OCI-LY7 (cell line): ENCODE measurements at regions not wholly inside any gene's neighbourhood (a gene's known extent, or its start where the extent isn't known, plus 50 kb on each side); places are given as distances from the start of the nearest gene placed in this dataset.

Experiments
- BruUV-seq: library from RNA; stranded (reverse); fragments of 400-500 nt; replicated peaks from 2 replicates; lab custom pipeline; 2021; lab: Mats Ljungman, UMichigan
- CTCF ChIA-PET: fragments of 300-600 bp; sonication (Branson Sonifier 250); formaldehyde crosslinking; loops from one replicate; lab custom pipeline; 2022; ENCODE audit warnings: antibody characterized with exemption; ENCODE audit not compliant: unreplicated experiment; lab: Charles Lee
- POLR2A ChIA-PET: fragments of 300-600 bp; sonication (Branson Sonifier 250); formaldehyde crosslinking; loops from one replicate; lab custom pipeline; 2022; ENCODE audit warnings: antibody characterized with exemption; lab: Charles Lee
- DNase-seq: peaks from one replicate; pipeline ENCODE4 v3.0.0-alpha.2; 2015; ENCODE audit warnings: low spot score
- H2AFZ ChIP-seq: fragments of 200-600 bp; sonication (generic), shearing (Covaris generic); 2 replicates; pipeline ENCODE4 v1.6.1; 2014; ENCODE audit warnings: mild to moderate bottlenecking, antibody characterized with exemption, low read length, moderate library complexity
- H3K27ac ChIP-seq: fragments of 200-600 bp; sonication (generic); 2 replicates; pipeline ENCODE4 v1.5.1; 2014; ENCODE audit warnings: mixed run types, low read depth, mild to moderate bottlenecking, moderate library complexity, low read length, inconsistent platforms; ENCODE audit not compliant: poor library complexity, severe bottlenecking
- H3K36me3 ChIP-seq: fragments of 200-600 bp; sonication (generic); 2 replicates; pipeline ENCODE4 v1.6.1; 2014; ENCODE audit warnings: mild to moderate bottlenecking, antibody characterized with exemption, low read length, moderate library complexity, mixed read lengths; ENCODE audit not compliant: insufficient read depth
- H3K4me1 ChIP-seq: fragments of 200-600 bp; sonication (generic); 2 replicates; pipeline ENCODE4 v1.5.1; 2014; ENCODE audit warnings: mild to moderate bottlenecking, low read length; ENCODE audit not compliant: insufficient read depth, poor library complexity, severe bottlenecking
- H3K4me2 ChIP-seq: fragments of 200-600 bp; sonication (generic); 2 replicates; pipeline ENCODE4 v1.6.1; 2014; ENCODE audit warnings: mild to moderate bottlenecking, low read length
- H3K4me3 ChIP-seq: fragments of 200-600 bp; sonication (generic); 2 replicates; pipeline ENCODE4 v1.5.1; 2014; ENCODE audit warnings: mild to moderate bottlenecking, low read depth, low read length; ENCODE audit not compliant: poor library complexity, severe bottlenecking
- H3K79me2 ChIP-seq: fragments of 200-600 bp; sonication (generic); 2 replicates; pipeline ENCODE4 v1.6.1; 2016; ENCODE audit warnings: low read depth, mild to moderate bottlenecking, low read length, moderate library complexity, mixed read lengths; ENCODE audit not compliant: insufficient read depth
- H3K9me2 ChIP-seq: fragments of 200-600 bp; sonication (generic); 2 replicates; pipeline ENCODE4 v1.6.1; 2016; ENCODE audit warnings: mild to moderate bottlenecking, low read length, mixed read lengths; ENCODE audit not compliant: insufficient read depth
- H3K9me3 ChIP-seq: fragments of 200-600 bp; sonication (generic); 2 replicates; pipeline ENCODE4 v1.6.1; 2014; ENCODE audit warnings: mild to moderate bottlenecking, mixed run types, low read length, mixed read lengths
- H4K20me1 ChIP-seq: fragments of 200-600 bp; sonication (generic); 2 replicates; pipeline ENCODE4 v1.6.1; 2014; ENCODE audit warnings: mild to moderate bottlenecking, antibody characterized with exemption, low read length, moderate library complexity, mixed read lengths; ENCODE audit not compliant: insufficient read depth
- EZH2phosphoT487 ChIP-seq: fragments of 200-600 bp; sonication (generic); IDR thresholded peaks from 2 replicates; pipeline ENCODE4 v1.6.1; 2018; ENCODE audit warnings: low read depth, borderline replicate concordance, mild to moderate bottlenecking, mixed run types, antibody characterized with exemption, low read length, moderate library complexity, mixed read lengths
- intact Hi-C: fragments of 100-400 bp; cut with micrococcal nuclease; formaldehyde crosslinking; loops from one replicate; pipeline ENCODE4 v1.10.0; 2022; ENCODE audit not compliant: unreplicated experiment
- TF ChIP-seq, protein P1 (sequence below): fragments of 200-600 bp; sonication (generic); conservative IDR thresholded peaks from 2 replicates; pipeline ENCODE4 v1.5.1; 2014; ENCODE audit warnings: mild to moderate bottlenecking, antibody characterized with exemption, low read length, moderate library complexity, mixed read lengths

DNA sequence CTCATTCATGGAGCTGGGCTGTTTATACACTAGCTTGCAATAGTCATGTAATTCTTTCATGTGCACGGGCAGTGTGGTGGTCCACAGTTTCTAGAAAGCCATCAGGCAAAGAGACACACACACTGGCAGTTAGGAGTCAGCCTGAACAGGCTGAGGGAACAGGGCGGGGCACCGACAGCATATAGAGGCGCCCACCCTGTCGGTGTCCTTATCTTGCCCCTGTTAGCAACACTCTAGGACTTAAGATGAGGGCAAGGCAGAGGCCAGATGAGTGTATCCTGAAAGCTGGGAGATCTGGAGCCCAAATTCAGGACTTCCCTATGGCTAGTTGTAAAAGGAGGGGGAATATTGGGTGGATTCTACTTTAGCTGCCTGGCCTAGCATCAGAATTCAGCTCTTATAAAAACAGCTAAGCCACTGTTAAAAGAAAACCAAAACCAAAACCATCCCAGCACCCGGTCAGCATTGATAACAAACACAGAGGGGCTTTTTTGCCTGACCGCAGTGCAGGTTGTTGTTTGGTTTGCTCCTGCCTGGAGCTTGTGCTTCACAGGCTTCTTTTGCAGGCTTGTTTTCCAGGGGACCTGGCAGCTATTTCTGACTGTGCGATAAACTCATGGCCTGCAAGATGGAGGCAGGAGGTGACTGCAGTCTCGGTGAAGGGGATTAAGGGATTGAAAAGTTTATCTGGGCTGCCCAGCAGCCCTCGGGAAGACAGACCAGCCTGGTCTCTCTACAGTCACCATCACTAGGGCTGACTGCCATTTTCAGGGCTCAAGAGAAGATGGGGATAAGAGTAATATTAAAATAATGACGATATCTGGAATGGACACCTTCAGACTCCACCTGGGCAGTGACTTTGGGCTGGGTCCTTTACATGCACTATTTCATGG, 638.9 kb downstream of the MID1IP1 start:
- POLR2A ChIA-PET = no interaction called here
- Histone ChIP-seq H3K4me2 (no peak overlapping the region), H3K79me2 (no peaks in the 10 kb centered on the region), H3K4me1 (no peaks in the 10 kb centered on the region), H3K36me3 (no peaks in the 10 kb centered on the region), H3K4me3 (no peak overlapping the region), H3K9me2 (no peaks in the 10 kb centered on the region), H3K27ac (no peak overlapping the region), H2AFZ (no peak overlapping the region), H4K20me1 (no peaks in the 10 kb centered on the region), H3K9me3 (no peaks in the 10 kb centered on the region)
- intact Hi-C loops = loop anchor here (10.0 kb wide), 1 partner anchor 175 kb away; no protein-coding TSS in a partner anchor
- CTCF ChIA-PET = no interaction called here
- no peak for DNase-seq
- no TSS peak for BruUV-seq
- TF ChIP-seq, protein P1, sequence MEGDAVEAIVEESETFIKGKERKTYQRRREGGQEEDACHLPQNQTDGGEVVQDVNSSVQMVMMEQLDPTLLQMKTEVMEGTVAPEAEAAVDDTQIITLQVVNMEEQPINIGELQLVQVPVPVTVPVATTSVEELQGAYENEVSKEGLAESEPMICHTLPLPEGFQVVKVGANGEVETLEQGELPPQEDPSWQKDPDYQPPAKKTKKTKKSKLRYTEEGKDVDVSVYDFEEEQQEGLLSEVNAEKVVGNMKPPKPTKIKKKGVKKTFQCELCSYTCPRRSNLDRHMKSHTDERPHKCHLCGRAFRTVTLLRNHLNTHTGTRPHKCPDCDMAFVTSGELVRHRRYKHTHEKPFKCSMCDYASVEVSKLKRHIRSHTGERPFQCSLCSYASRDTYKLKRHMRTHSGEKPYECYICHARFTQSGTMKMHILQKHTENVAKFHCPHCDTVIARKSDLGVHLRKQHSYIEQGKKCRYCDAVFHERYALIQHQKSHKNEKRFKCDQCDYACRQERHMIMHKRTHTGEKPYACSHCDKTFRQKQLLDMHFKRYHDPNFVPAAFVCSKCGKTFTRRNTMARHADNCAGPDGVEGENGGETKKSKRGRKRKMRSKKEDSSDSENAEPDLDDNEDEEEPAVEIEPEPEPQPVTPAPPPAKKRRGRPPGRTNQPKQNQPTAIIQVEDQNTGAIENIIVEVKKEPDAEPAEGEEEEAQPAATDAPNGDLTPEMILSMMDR = no peak
- TF ChIP-seq EZH2phosphoT487 = no peak

DNA sequence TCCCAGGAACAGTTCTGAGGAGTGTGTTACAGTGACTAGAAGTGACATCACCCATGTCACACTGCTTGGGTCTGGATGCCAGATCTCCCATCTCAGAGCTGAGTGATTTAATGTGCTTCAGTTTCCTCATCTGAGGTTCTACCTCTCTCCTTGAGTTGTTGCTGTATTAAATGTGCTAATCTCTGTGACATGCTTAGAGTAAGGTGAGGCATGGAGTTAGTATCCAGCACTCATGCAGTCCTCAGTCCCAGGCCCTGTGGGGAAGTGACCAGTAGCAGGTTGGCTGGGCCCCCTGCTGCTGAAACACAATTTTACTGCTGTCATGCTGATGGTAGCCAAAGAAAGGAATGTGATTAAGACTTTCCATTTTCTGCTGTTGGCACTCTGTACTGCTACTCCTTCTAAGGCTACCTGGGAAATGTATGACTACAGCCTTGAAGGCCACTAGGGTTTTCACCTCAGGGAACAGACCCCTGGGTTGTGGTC, 639.6 kb downstream of the MID1IP1 start:
- Histone ChIP-seq H3K36me3 (no peaks in the 10 kb centered on the region), H3K4me1 (no peaks in the 10 kb centered on the region), H3K4me2 (no peak overlapping the region), H3K9me2 (no peaks in the 10 kb centered on the region), H3K9me3 (no peaks in the 10 kb centered on the region), H2AFZ (no peak overlapping the region), H4K20me1 (no peaks in the 10 kb centered on the region), H3K79me2 (no peaks in the 10 kb centered on the region), H3K4me3 (no peak overlapping the region), H3K27ac (no peak overlapping the region)
- no peak for DNase-seq
- no peak for TF ChIP-seq EZH2phosphoT487
- TF ChIP-seq, protein P1 = no peak
- POLR2A ChIA-PET = no interaction called here
- CTCF ChIA-PET = no interaction called here
- intact Hi-C loops = loop anchor here (10.0 kb wide), 1 partner anchor 176 kb away; no protein-coding TSS in a partner anchor
- no TSS peak for BruUV-seq

DNA sequence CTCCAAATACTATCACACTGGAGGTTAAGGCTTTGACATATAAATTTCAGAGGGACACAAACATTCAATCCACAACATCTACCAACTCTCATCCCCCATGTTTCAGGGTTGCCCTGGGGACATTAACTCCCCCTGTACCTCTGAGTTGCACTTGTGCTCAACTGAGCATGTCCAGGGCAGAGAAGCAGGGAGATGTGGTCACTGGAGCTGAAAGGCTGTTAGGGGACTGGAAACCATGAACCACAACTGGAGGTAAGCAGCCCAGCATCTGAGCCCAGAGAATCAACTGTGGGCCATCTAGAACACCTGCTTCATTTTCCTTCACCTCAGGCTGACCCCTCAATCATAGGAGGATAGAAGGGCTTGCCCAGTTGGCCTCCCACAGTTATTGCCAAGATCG, 641.1 kb downstream of the MID1IP1 start:
- TF ChIP-seq, protein P1 = no peak
- TF ChIP-seq EZH2phosphoT487 = no peak
- Histone ChIP-seq H3K4me3 (no peak overlapping the region), H3K4me1 (no peaks in the 10 kb centered on the region), H3K36me3 (no peaks in the 10 kb centered on the region), H3K27ac (no peak overlapping the region), H2AFZ (no peak overlapping the region), H3K79me2 (no peaks in the 10 kb centered on the region), H3K9me3 (no peaks in the 10 kb centered on the region), H4K20me1 (no peaks in the 10 kb centered on the region), H3K4me2 (no peak overlapping the region), H3K9me2 (no peaks in the 10 kb centered on the region)
- DNase-seq = no peak
- intact Hi-C loops = loop anchor here (10.0 kb wide), 1 partner anchor 178 kb away; no protein-coding TSS in a partner anchor
- POLR2A ChIA-PET = no interaction called here
- CTCF ChIA-PET = no interaction called here
- BruUV-seq = no TSS peak
